ENCODE measurements at regions not wholly inside any gene's neighbourhood (a gene's known extent, or its start where the extent isn't known, plus 50 kb on each side); places are given as distances from the start of the nearest gene placed in this dataset.

DNA sequence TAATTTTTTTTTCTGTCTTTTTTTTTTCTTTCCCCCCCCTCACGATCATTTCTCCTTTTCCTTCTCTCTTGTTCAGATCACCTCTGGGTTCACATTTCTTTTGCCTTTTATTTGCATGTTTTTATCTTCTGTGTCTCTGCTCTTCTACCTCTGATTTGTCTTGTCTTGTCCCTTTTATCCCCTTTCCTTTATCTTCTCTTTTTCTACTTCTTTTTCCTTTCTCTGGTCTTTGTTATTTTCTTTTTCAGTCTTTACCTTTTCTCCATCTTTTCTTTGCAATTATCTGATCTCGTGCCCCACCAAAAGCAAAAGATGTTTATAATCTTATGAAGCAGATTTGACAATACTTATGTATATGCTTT, 77.8 kb upstream of the RAP1B start:
- TF ChIP-seq TOX (CRISPR knock-in tag; IDR thresholded peaks at IDR 0.05; ENCODE audit: borderline replicate concordance) (no peak), PPARA (CRISPR knock-in tag; IDR thresholded peaks at IDR 0.05; ENCODE audit: borderline replicate concordance) (no peak), ZNF8 (CRISPR knock-in tag; IDR thresholded peaks at IDR 0.05) (no peak), CSDC2 (CRISPR knock-in tag; IDR thresholded peaks at IDR 0.05) (no peak), ZFP3 (CRISPR knock-in tag; IDR thresholded peaks at IDR 0.05) (no peak), SNAI2 (CRISPR knock-in tag; IDR thresholded peaks at IDR 0.05) (no peak), ARNTL (CRISPR knock-in tag; IDR thresholded peaks at IDR 0.05; ENCODE audit: borderline replicate concordance, low read depth) (no peak), ZNF70 (CRISPR knock-in tag; IDR thresholded peaks at IDR 0.05) (no peak)
